Suprapubic skin (tissue), 4 donors: ENCODE measurements at regions not wholly inside any gene's neighbourhood (a gene's known extent, or its start where the extent isn't known, plus 50 kb on each side); places are given as distances from the start of the nearest gene placed in this dataset.

ENCODE experiments used
- DNase-seq, 2 donors: peaks; one replicate each; pipeline ENCODE4 v3.0.0-alpha.2; 2019; ENCODE audit warnings: low spot score in 2 of 2
- H3K27ac ChIP-seq: fragments of 200-600 bp; sonication (generic); one replicate; pipeline ENCODE4 v1.5.1; 2019
- H3K27me3 ChIP-seq: fragments of 200-600 bp; sonication (generic); one replicate; pipeline ENCODE4 v1.5.1; 2019
- H3K36me3 ChIP-seq: fragments of 200-600 bp; sonication (generic); one replicate; pipeline ENCODE4 v1.5.1; 2019
- H3K4me1 ChIP-seq: fragments of 200-600 bp; sonication (generic); one replicate; pipeline ENCODE4 v1.5.1; 2019
- H3K4me3 ChIP-seq: fragments of 200-600 bp; sonication (generic); one replicate; pipeline ENCODE4 v1.5.1; 2019; ENCODE audit warnings: mild to moderate bottlenecking
- H3K9me3 ChIP-seq: fragments of 200-600 bp; sonication (generic); one replicate; pipeline ENCODE4 v1.5.1; 2019
- CTCF ChIP-seq, 2 donors: fragments of 200-600 bp in 1 of 2; fragments of 450-650 bp in 1 of 2; sonication (generic) in 1 of 2; IDR thresholded peaks; one replicate each; pipeline ENCODE4 v1.5.1; 2016 to 2019; ENCODE audit warnings: antibody characterized with exemption in 2 of 2, mild to moderate bottlenecking in 1 of 2, moderate library complexity in 1 of 2
- EP300 ChIP-seq: sonication (generic); formaldehyde crosslinking; IDR thresholded peaks from one replicate; pipeline ENCODE4 v1.6.1; 2017; ENCODE audit warnings: antibody characterized with exemption
- POLR2A ChIP-seq, 2 donors: fragments of 450-650 bp; IDR thresholded peaks; one replicate each; pipeline ENCODE4 v1.6.1; 2017; ENCODE audit warnings: antibody characterized with exemption in 2 of 2, mild to moderate bottlenecking in 2 of 2, moderate library complexity in 2 of 2
- POLR2AphosphoS5 ChIP-seq, 3 donors: sonication (generic); formaldehyde crosslinking; IDR thresholded peaks; one replicate each; pipeline ENCODE4 v1.6.1; 2017; ENCODE audit warnings: antibody characterized with exemption in 3 of 3
- WGBS: methylation state at CpG from one replicate; pipeline ENCODE4 v1.1.5; 2018; 5-methylcytosine and 5-hydroxymethylcytosine counted together

- TF ChIP-seq EP300 (no peak), POLR2AphosphoS5 (IDR thresholded peaks at IDR 0.05) (no peak), CTCF (IDR thresholded peaks at IDR 0.05) (no peak), POLR2A (IDR thresholded peaks at IDR 0.05) (no peak)
- Histone ChIP-seq H3K27ac (no peak overlapping the region), H3K4me1 (no peaks in the 10 kb centered on the region)
Observed at GRCh38 chr13:59463023-59463422, 700.7 kb downstream of the DIAPH3 start.

GRCh38 chr13:59464926-59465325, 698.8 kb downstream of the DIAPH3 start:
- Histone ChIP-seq H3K4me3 (no peak overlapping the region), H3K27ac (no peak overlapping the region), H3K4me1 (no peaks in the 10 kb centered on the region), H3K27me3 (no peaks in the 10 kb centered on the region), H3K9me3 (no peaks in the 10 kb centered on the region), H3K36me3 (no peaks in the 10 kb centered on the region)
- TF ChIP-seq EP300, result no peak
- TF ChIP-seq POLR2AphosphoS5 (IDR thresholded peaks at IDR 0.05), result no peak
- no peak for TF ChIP-seq POLR2A (IDR thresholded peaks at IDR 0.05)
- TF ChIP-seq CTCF (IDR thresholded peaks at IDR 0.05), result no peak
- 75% methylated on average over 4 of the region's 4 CpGs for WGBS
- DNase-seq, result no peak

More at GRCh38 chr13:59463023-59463422, 700.7 kb downstream of the DIAPH3 start:
- Histone ChIP-seq H3K27me3 (no peaks in the 10 kb centered on the region), H3K4me3 (no peak overlapping the region), H3K36me3 (no peaks in the 10 kb centered on the region), H3K9me3 (no peaks in the 10 kb centered on the region)
- no peak for DNase-seq
- WGBS, result 97% methylated on average over 3 of the region's 3 CpGs

- WGBS, result 92% methylated on average over 2 of the region's 2 CpGs
- no peak for DNase-seq
- no peaks in the 10 kb centered on the region for H3K4me1 ChIP-seq
- H3K27me3 ChIP-seq, result no peaks in the 10 kb centered on the region
- H3K27ac ChIP-seq, result no peak overlapping the region
- no peaks in the 10 kb centered on the region for H3K9me3 ChIP-seq
- H3K36me3 ChIP-seq, result no peaks in the 10 kb centered on the region
- H3K4me3 ChIP-seq, result no peak overlapping the region
- TF ChIP-seq EP300 (no peak), POLR2A (IDR thresholded peaks at IDR 0.05) (no peak), CTCF (IDR thresholded peaks at IDR 0.05) (no peak), POLR2AphosphoS5 (IDR thresholded peaks at IDR 0.05) (no peak)
Observed at GRCh38 chr13:59468396-59468795, 695.3 kb downstream of the DIAPH3 start.

- 46% methylated on average over 1 of the region's 1 CpG for WGBS
- Histone ChIP-seq H3K27me3 (no peaks in the 10 kb centered on the region), H3K36me3 (no peaks in the 10 kb centered on the region), H3K27ac (no peak overlapping the region), H3K9me3 (no peaks in the 10 kb centered on the region), H3K4me3 (no peak overlapping the region), H3K4me1 (no peaks in the 10 kb centered on the region)
- DNase-seq, result no peak
- TF ChIP-seq POLR2A (IDR thresholded peaks at IDR 0.05) (no peak), CTCF (IDR thresholded peaks at IDR 0.05) (no peak), POLR2AphosphoS5 (IDR thresholded peaks at IDR 0.05) (no peak), EP300 (no peak)
Observed at GRCh38 chr13:59471106-59471505, 692.6 kb downstream of the DIAPH3 start.

GRCh38 chr13:59472134-59472533, 691.6 kb downstream of the DIAPH3 start:
- H3K9me3 ChIP-seq, result no peaks in the 10 kb centered on the region
- TF ChIP-seq POLR2A (IDR thresholded peaks at IDR 0.05) (no peak), POLR2AphosphoS5 (IDR thresholded peaks at IDR 0.05) (no peak), EP300 (no peak), CTCF (IDR thresholded peaks at IDR 0.05) (no peak)
- no peaks in the 10 kb centered on the region for H3K36me3 ChIP-seq
- H3K27ac ChIP-seq, result no peak overlapping the region
- H3K4me1 ChIP-seq, result no peaks in the 10 kb centered on the region
- H3K4me3 ChIP-seq, result no peak overlapping the region
- no peak for DNase-seq
- no peaks in the 10 kb centered on the region for H3K27me3 ChIP-seq
